ENCODE measurements at regions not wholly inside any gene's neighbourhood (a gene's known extent, or its start where the extent isn't known, plus 50 kb on each side); places are given as distances from the start of the nearest gene placed in this dataset.

- Histone ChIP-seq H3K27ac (ENCODE audit: low read depth, low read length) (no peak overlapping the region), H3K9me3 (ENCODE audit: insufficient read depth in 2 of 2, low read depth in 1 of 2, low read length in 1 of 2) (no peaks in the 10 kb centered on the region), H3K23me2 (ENCODE audit: low read depth, low read length) (no peaks in the 10 kb centered on the region), H2BK20ac (ENCODE audit: low read length) (no peak overlapping the region), H3K4me2 (ENCODE audit: insufficient read depth in 1 of 2, low read depth in 2 of 2, low read length in 2 of 2) (no peak overlapping the region), H3K14ac (ENCODE audit: insufficient read length) (no peak overlapping the region), H3K36me3 (ENCODE audit: control insufficient read depth in 2 of 4, insufficient read depth in 4 of 4, low read length in 3 of 4) (no peaks in the 10 kb centered on the region), H3K4me3 (ENCODE audit: extremely low read depth in 1 of 4, insufficient read depth in 2 of 4, low read depth in 3 of 4, low read length in 4 of 4) (no peak overlapping the region), H4K8ac (ENCODE audit: extremely low read depth, insufficient read depth, low read length) (no peak overlapping the region), H3K27me3 (replicated peaks in 1 of 4; ENCODE audit: control insufficient read depth in 3 of 4, extremely low read depth in 1 of 4, insufficient read depth in 3 of 4, low read length in 3 of 4) (no peaks in the 10 kb centered on the region), H2BK15ac (ENCODE audit: low read length) (no peak overlapping the region), H3K4me1 (replicated peaks in 1 of 4; ENCODE audit: control insufficient read depth in 3 of 4, insufficient read depth in 4 of 4, low read length in 3 of 4) (peaks cover 0 to 2% (median 0%) of the 10 kb centered on the region in 4 experiments; a peak in 1 of 7 replicates), H3K79me2 (ENCODE audit: control insufficient read depth in 1 of 2, insufficient read depth in 2 of 2, low read length in 2 of 2) (no peaks in the 10 kb centered on the region), H3K4ac (replicated peaks; ENCODE audit: insufficient read length, low read depth, low read length) (no peak overlapping the region), H2AK5ac (ENCODE audit: low read depth, low read length) (0 out of 2 replicates have a peak overlapping the region, but pooled peaks have one; percentile 75), H3K18ac (ENCODE audit: extremely low read depth, low read length) (no peak overlapping the region), H3K79me1 (ENCODE audit: low read depth, low read length) (no peaks in the 10 kb centered on the region), H4K20me1 (replicated peaks in 1 of 2; ENCODE audit: control insufficient read depth in 1 of 2, insufficient read depth in 2 of 2, low read length in 2 of 2) (no peaks in the 10 kb centered on the region), H3K9ac (replicated peaks in 1 of 4; ENCODE audit: extremely low read depth in 1 of 4, low read depth in 3 of 4, low read length in 3 of 4) (no peak overlapping the region), H3K56ac (replicated peaks; ENCODE audit: insufficient read length, low read depth, low read length) (no peak overlapping the region), H4K91ac (replicated peaks; ENCODE audit: insufficient read length, low read length) (no peak overlapping the region), H2BK120ac (replicated peaks; ENCODE audit: low read depth, low read length) (no peak overlapping the region), H2AFZ (ENCODE audit: low read length) (no peak overlapping the region), H2BK12ac (ENCODE audit: low read depth, low read length) (no peak overlapping the region), H4K5ac (ENCODE audit: insufficient read length, low read depth, low read length) (no peak overlapping the region), H2BK5ac (ENCODE audit: low read depth, low read length) (no peak overlapping the region), H3K23ac (ENCODE audit: insufficient read length) (no peak overlapping the region)
- ChIA-PET CTCF (ENCODE audit: partially characterized antibody) (no interaction called here), POLR2A (ENCODE audit: partially characterized antibody) (no interaction called here)
- FAIRE-seq (no peak), DNase-seq (ENCODE audit: low read depth in 1 of 2, low spot score in 2 of 2) (no peak)
- WGBS, 2 experiments (ENCODE audit: extremely low coverage in 1 of 2, insufficient coverage in 1 of 2, insufficient read length in 1 of 2, insufficient replicate concordance in 2 of 2, low coverage in 1 of 2, low lambda C conversion rate in 2 of 2, missing lambda C conversion rate in 1 of 2) = 84% methylated on average over 4 of the region's 4 CpGs; no CpG with 5 or more reads in 1 of the 2 experiments
- TF ChIP-seq SP1 (IDR thresholded peaks at IDR 0.05; ENCODE audit: low read depth, low read length) (no peak), EGR1 (IDR thresholded peaks at IDR 0.05; ENCODE audit: borderline replicate concordance, low read depth, low read length) (no peak), GTF2F1 (IDR thresholded peaks at IDR 0.05; ENCODE audit: borderline replicate concordance, low read depth, low read length) (no peak), KDM5A (IDR thresholded peaks at IDR 0.05; ENCODE audit: low read length) (no peak), JUND (IDR thresholded peaks at IDR 0.05; ENCODE audit: low read length) (no peak), SIN3A (conservative IDR thresholded peaks at IDR 0.05 in 1 of 2, IDR thresholded peaks at IDR 0.05 in 1 of 2; ENCODE audit: low read depth in 1 of 2, low read length in 2 of 2) (no peak), KDM1A (IDR thresholded peaks at IDR 0.05; ENCODE audit: borderline replicate concordance, low read length) (no peak), CHD1 (IDR thresholded peaks at IDR 0.05; ENCODE audit: low read depth, low read length) (no peak), TCF12 (IDR thresholded peaks at IDR 0.05; ENCODE audit: low read depth, low read length) (no peak), KDM4A (IDR thresholded peaks at IDR 0.05; ENCODE audit: low read depth, low read length, severe bottlenecking) (no peak), CREB1 (IDR thresholded peaks at IDR 0.05) (no peak), SP2 (IDR thresholded peaks at IDR 0.05; ENCODE audit: low read length) (no peak), YY1 (IDR thresholded peaks at IDR 0.05; ENCODE audit: low read depth, low read length) (no peak), TEAD4 (IDR thresholded peaks at IDR 0.05; ENCODE audit: low read depth, low read length) (no peak), TAF1 (IDR thresholded peaks at IDR 0.05; ENCODE audit: low read depth, low read length) (no peak), GABPA (IDR thresholded peaks at IDR 0.05; ENCODE audit: borderline replicate concordance, insufficient read depth, low read length) (no peak), TBP (IDR thresholded peaks at IDR 0.05; ENCODE audit: low read depth, low read length) (no peak)
Observed at GRCh38 chr11:69413993-69414392, 67.5 kb upstream of the LINC01488 start.

Measured in H1 (cell line).